Upper lobe of left lung (tissue), 4 donors: ENCODE measurements at regions not wholly inside any gene's neighbourhood (a gene's known extent, or its start where the extent isn't known, plus 50 kb on each side); places are given as distances from the start of the nearest gene placed in this dataset.

Experiments
- CTCF ChIP-seq, 6 experiments: fragments of 450-650 bp in 4 of 6; fragments of 200-600 bp in 2 of 6; sonication (generic) in 2 of 6; IDR thresholded peaks; one replicate each; pipeline ENCODE4 v1.5.1; 2016 to 2019; ENCODE audit warnings: antibody characterized with exemption in 6 of 6
- EP300 ChIP-seq, 4 donors: sonication (generic); formaldehyde crosslinking; IDR thresholded peaks; one replicate each; pipeline ENCODE4 v1.5.1; 2017; ENCODE audit warnings: antibody characterized with exemption in 4 of 4, control low read depth in 2 of 4
- POLR2A ChIP-seq, 4 donors: fragments of 450-650 bp; IDR thresholded peaks; one replicate each; pipeline ENCODE4 v1.5.1; 2016 to 2017; ENCODE audit warnings: antibody characterized with exemption in 4 of 4, mild to moderate bottlenecking in 2 of 4
- POLR2AphosphoS5 ChIP-seq, 2 donors: sonication (generic); formaldehyde crosslinking; IDR thresholded peaks; one replicate each; pipeline ENCODE4 v1.5.1; 2017; ENCODE audit warnings: antibody characterized with exemption in 2 of 2

GRCh38 chr2:41486948-41487347 is 560.9 kb upstream of the PKDCC start:
- TF ChIP-seq POLR2AphosphoS5 (IDR thresholded peaks at IDR 0.05) (no peak), CTCF (IDR thresholded peaks at IDR 0.05) (no peak), EP300 (IDR thresholded peaks at IDR 0.05) (no peak), POLR2A (IDR thresholded peaks at IDR 0.05) (no peak)
